Esophagus muscularis mucosa (tissue), 4 donors: ENCODE measurements at regions not wholly inside any gene's neighbourhood (a gene's known extent, or its start where the extent isn't known, plus 50 kb on each side); places are given as distances from the start of the nearest gene placed in this dataset.

Experiments
- CTCF ChIP-seq, 3 experiments: fragments of 200-600 bp in 2 of 3; fragments of 450-650 bp in 1 of 3; sonication (generic) in 2 of 3; IDR thresholded peaks; one replicate each; pipeline ENCODE4 v1.5.1; 2017 to 2019; ENCODE audit warnings: antibody characterized with exemption in 3 of 3, mild to moderate bottlenecking in 2 of 3, moderate library complexity in 1 of 3
- EP300 ChIP-seq: sonication (generic); formaldehyde crosslinking; IDR thresholded peaks from one replicate; pipeline ENCODE4 v1.6.1; 2017; ENCODE audit warnings: antibody characterized with exemption
- POLR2A ChIP-seq: fragments of 450-650 bp; IDR thresholded peaks from one replicate; pipeline ENCODE4 v1.6.1; 2017; ENCODE audit warnings: antibody characterized with exemption, moderate library complexity, mild to moderate bottlenecking, low read depth
- POLR2AphosphoS5 ChIP-seq, 2 donors: sonication (generic); formaldehyde crosslinking; IDR thresholded peaks; one replicate each; pipeline ENCODE4 v1.6.1; 2017; ENCODE audit warnings: antibody characterized with exemption in 2 of 2

GRCh38 chr1:102431253-102431652, 434.5 kb upstream of the OLFM3 start:
- TF ChIP-seq POLR2A (no peak), POLR2AphosphoS5 (IDR thresholded peaks at IDR 0.05) (no peak), CTCF (IDR thresholded peaks at IDR 0.05) (no peak), EP300 (no peak)
